Endothelial cell (in vitro differentiated cells): ENCODE measurements at regions not wholly inside any gene's neighbourhood (a gene's known extent, or its start where the extent isn't known, plus 50 kb on each side); places are given as distances from the start of the nearest gene placed in this dataset.
A peak's percentile ranks its signal among the peaks of the same experiment; 100 is the strongest.

Experiments used
- DNase-seq: peaks from one replicate; pipeline ENCODE4 v3.0.0; 2021; ENCODE audit warnings: low spot score
- H3K27ac Mint-ChIP-seq: one replicate; pipeline ENCODE4 v1.8.0; 2021; ENCODE audit warnings: mixed read lengths, inconsistent platforms; ENCODE audit not compliant: unreplicated experiment
- H3K27me3 Mint-ChIP-seq: one replicate; pipeline ENCODE4 v1.8.0; 2021; ENCODE audit warnings: mild to moderate bottlenecking, moderate library complexity, mixed read lengths, inconsistent platforms; ENCODE audit not compliant: unreplicated experiment
- H3K36me3 Mint-ChIP-seq: one replicate; pipeline ENCODE4 v1.8.0; 2021; ENCODE audit warnings: mild to moderate bottlenecking, low read depth, mixed read lengths, inconsistent platforms; ENCODE audit not compliant: unreplicated experiment
- H3K4me1 Mint-ChIP-seq: one replicate; pipeline ENCODE4 v1.8.0; 2021; ENCODE audit warnings: mild to moderate bottlenecking, mixed read lengths, inconsistent platforms; ENCODE audit not compliant: unreplicated experiment
- H3K4me3 Mint-ChIP-seq: one replicate; pipeline ENCODE4 v1.8.0; 2021; ENCODE audit warnings: mild to moderate bottlenecking, mixed read lengths, inconsistent platforms; ENCODE audit not compliant: unreplicated experiment
- H3K9me3 Mint-ChIP-seq: one replicate; pipeline ENCODE4 v1.8.0; 2021; ENCODE audit warnings: mixed read lengths, inconsistent platforms; ENCODE audit not compliant: unreplicated experiment
- CTCF ChIP-seq: fragments of 200-600 bp; sonication (generic); IDR thresholded peaks from one replicate; pipeline ENCODE4 v1.5.0; 2021; ENCODE audit warnings: antibody characterized with exemption; ENCODE audit not compliant: unreplicated experiment

GRCh38 chr7:80063834-80064233 is 70.8 kb upstream of the GNAI1 start:
- TF ChIP-seq CTCF = no peak
- peaks cover 17% of the 10 kb centered on the region for H3K36me3 Mint-ChIP-seq
- no peak for DNase-seq
- no peaks in the 10 kb centered on the region for H3K27me3 Mint-ChIP-seq
- peaks cover 7% of the 10 kb centered on the region for H3K9me3 Mint-ChIP-seq
- no peak overlapping the region for H3K27ac Mint-ChIP-seq
- no peaks in the 10 kb centered on the region for H3K4me1 Mint-ChIP-seq
- no peak overlapping the region for H3K4me3 Mint-ChIP-seq

GRCh38 chr7:80060218-80060806 is 74.3 kb upstream of the GNAI1 start:
- Mint-ChIP-seq H3K27ac (no peak overlapping the region), H3K36me3 (peaks cover under 1% of the 10 kb centered on the region), H3K9me3 (no peaks in the 10 kb centered on the region), H3K4me3 (no peak overlapping the region), H3K4me1 (no peaks in the 10 kb centered on the region), H3K27me3 (no peaks in the 10 kb centered on the region)
- TF ChIP-seq CTCF = peak; percentile 88
- no peak for DNase-seq

GRCh38 chr7:80057488-80057887 is 77.1 kb upstream of the GNAI1 start:
- TF ChIP-seq CTCF = no peak
- Mint-ChIP-seq H3K36me3 (no peaks in the 10 kb centered on the region), H3K27ac (no peak overlapping the region), H3K27me3 (no peaks in the 10 kb centered on the region), H3K4me1 (no peaks in the 10 kb centered on the region), H3K4me3 (no peak overlapping the region), H3K9me3 (no peaks in the 10 kb centered on the region)
- no peak for DNase-seq

- no peak for DNase-seq
- H3K27me3 Mint-ChIP-seq = no peaks in the 10 kb centered on the region
- H3K9me3 Mint-ChIP-seq = no peaks in the 10 kb centered on the region
- H3K4me3 Mint-ChIP-seq = no peak overlapping the region
- no peaks in the 10 kb centered on the region for H3K36me3 Mint-ChIP-seq
- no peak for TF ChIP-seq CTCF
- no peak overlapping the region for H3K27ac Mint-ChIP-seq
- H3K4me1 Mint-ChIP-seq = no peaks in the 10 kb centered on the region
These were observed 80.3 kb upstream of the GNAI1 start for GRCh38 chr7:80054356-80054755.

GRCh38 chr7:80053124-80053523 is 81.5 kb upstream of the GNAI1 start:
- Mint-ChIP-seq H3K4me3 (no peak overlapping the region), H3K9me3 (no peaks in the 10 kb centered on the region), H3K4me1 (no peaks in the 10 kb centered on the region), H3K36me3 (no peaks in the 10 kb centered on the region), H3K27me3 (no peaks in the 10 kb centered on the region), H3K27ac (no peak overlapping the region)
- DNase-seq = no peak
- no peak for TF ChIP-seq CTCF
